T-helper 1 cell treated with Interleukin-12 subunit alpha and Interleukin-12 subunit beta and Interleukin-4 antibody, amounts not matched to agents 30 μg/mL and 1 μg/mL, for 36 hours (primary cell): ENCODE measurements at regions not wholly inside any gene's neighbourhood (a gene's known extent, or its start where the extent isn't known, plus 50 kb on each side); places are given as distances from the start of the nearest gene placed in this dataset.

ENCODE experiments used
- H3K27ac Mint-ChIP-seq: one replicate; pipeline ENCODE4 v1.8.0; 2021; ENCODE audit warnings: mild to moderate bottlenecking, mixed read lengths
- H3K27me3 Mint-ChIP-seq: one replicate; pipeline ENCODE4 v1.8.0; 2021; ENCODE audit warnings: low read depth, mixed read lengths
- H3K36me3 Mint-ChIP-seq: one replicate; pipeline ENCODE4 v1.8.0; 2021; ENCODE audit warnings: low read depth, mixed read lengths
- H3K4me1 Mint-ChIP-seq: one replicate; pipeline ENCODE4 v1.8.0; 2021; ENCODE audit warnings: low read depth, mixed read lengths
- H3K4me3 Mint-ChIP-seq: one replicate; pipeline ENCODE4 v1.8.0; 2021; ENCODE audit warnings: mild to moderate bottlenecking, moderate library complexity, mixed read lengths
- H3K9me3 Mint-ChIP-seq: one replicate; pipeline ENCODE4 v1.8.0; 2021; ENCODE audit warnings: mixed read lengths

DNA sequence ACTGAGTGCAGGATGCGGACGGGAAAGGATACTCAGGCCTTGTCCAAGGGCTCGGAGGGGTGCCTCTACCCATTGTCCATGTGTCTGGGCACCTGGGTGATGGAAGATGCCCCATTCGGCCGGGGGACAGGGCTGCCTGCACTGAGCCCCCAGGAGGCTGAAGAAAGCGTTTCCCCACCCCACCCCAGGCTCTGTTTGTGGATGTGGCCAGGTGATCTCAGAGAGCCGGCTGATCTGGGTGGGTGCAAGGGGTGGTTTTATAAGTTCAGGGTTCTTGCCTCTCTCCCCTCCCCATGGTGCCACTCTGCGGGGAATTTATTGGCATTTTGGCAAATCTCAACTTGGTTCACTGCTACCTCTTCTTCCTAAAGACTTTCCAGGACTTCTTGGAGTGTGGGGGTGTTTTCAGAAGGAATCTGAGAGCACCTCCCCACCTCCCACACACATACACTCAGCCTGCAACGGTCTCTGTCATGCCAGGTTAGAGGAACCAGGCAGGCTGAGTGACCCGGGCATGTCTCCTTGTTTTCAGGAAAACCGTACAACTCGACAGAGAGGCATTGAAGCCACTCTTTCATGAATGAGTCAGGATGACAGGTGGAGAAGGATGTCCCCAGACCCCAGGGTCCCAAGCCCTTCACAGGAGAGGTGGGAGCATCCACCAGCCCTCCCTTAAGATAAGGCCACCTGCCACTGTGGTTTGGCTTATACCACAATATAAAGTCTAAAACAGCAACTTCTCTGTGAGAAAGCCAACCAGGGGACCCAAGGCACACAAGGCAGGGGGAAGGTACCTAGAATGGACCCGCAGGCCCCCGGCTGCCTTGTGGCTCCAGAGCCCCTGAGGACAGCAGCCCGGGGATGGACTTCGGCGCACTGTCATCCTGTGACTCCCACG is 174.9 kb downstream of the ETS2 start:
- Mint-ChIP-seq H3K9me3 (peaks cover 3% of the 10 kb centered on the region), H3K4me1 (peaks cover 40% of the 10 kb centered on the region), H3K4me3 (no peak overlapping the region), H3K36me3 (no peaks in the 10 kb centered on the region), H3K27ac (no peak overlapping the region), H3K27me3 (no peaks in the 10 kb centered on the region)

DNA sequence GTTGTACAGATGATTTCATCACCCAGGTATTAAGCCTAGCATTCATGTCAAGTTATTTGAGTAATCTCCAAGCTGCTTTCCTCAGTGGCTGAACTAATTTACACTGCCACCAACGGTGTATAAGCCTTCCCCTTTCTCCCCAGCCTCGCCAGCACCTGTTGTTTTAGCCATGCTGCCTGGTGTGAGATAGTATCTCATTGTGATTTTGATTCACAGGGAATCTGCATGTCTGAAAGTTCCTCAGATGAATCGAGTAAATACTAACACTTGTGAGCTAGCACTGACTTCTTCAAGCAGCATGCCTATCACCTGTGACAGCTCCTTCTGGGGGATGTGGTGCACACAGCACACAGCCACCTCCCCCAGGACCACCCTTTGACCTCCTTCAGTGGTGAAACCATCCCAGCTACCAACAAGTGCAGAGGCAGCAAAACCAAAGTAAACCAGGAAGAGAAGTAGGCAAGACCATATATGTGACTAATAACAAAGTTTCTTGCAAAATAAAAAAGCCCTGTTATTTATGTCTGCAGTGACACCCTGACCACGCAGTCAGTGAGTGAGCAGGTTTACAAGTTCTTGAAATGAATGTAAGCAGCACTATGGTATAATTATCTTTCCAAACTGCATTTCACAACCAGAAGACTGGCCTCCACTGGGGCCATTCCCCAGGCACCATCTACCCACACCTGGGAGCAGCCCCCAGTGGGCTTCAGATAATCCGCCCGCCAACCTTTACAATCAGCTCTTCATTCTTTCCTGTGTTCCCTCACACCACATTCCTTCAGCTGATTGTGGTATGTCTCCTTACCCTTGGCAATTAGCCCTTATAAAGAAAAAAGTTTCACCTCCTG is 173.8 kb downstream of the ETS2 start:
- Mint-ChIP-seq H3K9me3 (peaks cover 3% of the 10 kb centered on the region), H3K27ac (peak overlapping the region; percentile 43), H3K4me3 (no peak overlapping the region), H3K27me3 (no peaks in the 10 kb centered on the region), H3K4me1 (peaks cover 28% of the 10 kb centered on the region), H3K36me3 (no peaks in the 10 kb centered on the region)

DNA sequence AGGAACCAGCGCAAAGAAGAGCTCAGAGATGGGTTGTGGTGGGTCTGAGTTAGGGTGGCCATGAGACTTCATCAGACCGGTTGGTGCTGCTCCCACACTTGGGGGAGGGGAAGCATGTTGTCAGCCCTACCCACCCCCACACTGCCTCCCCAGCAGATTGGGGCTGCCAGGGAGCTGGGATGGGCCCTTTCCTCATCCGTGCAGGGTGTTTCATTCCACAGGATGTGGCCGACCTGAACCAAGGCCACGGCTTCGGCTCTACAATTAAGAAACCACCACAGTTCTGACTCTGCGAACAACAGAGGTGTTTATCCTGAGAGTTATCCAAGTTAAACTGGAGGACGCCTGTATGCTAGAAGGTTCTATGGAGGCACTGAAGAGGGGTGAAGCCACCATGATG is 171.2 kb downstream of the ETS2 start:
- Mint-ChIP-seq H3K27me3 (no peaks in the 10 kb centered on the region), H3K36me3 (no peaks in the 10 kb centered on the region), H3K4me3 (no peak overlapping the region), H3K9me3 (no peaks in the 10 kb centered on the region), H3K4me1 (peaks cover 22% of the 10 kb centered on the region), H3K27ac (no peak overlapping the region)

DNA sequence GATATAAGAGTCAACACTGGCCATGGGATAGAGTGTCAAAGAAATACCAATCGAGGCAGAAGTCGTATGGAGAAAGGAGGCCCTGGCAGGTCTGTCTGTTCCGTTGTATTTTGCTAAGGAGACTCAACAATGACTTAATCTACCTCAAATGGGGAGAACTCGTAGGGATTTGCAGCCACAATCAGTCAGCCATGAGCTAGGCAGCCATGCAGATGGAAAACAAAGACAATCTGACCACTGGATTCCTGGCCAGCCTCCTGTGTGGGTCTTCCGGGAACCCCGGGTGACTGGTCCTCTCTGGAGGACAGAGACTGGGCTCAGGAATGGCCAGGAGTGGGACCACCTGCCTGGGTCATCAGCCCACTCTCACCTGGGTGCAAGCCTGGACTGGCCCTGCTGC is 167.8 kb downstream of the ETS2 start:
- H3K36me3 Mint-ChIP-seq, result no peaks in the 10 kb centered on the region
- peaks cover 2% of the 10 kb centered on the region for H3K4me1 Mint-ChIP-seq
- H3K27ac Mint-ChIP-seq, result no peak overlapping the region
- H3K4me3 Mint-ChIP-seq, result no peak overlapping the region
- no peaks in the 10 kb centered on the region for H3K9me3 Mint-ChIP-seq
- H3K27me3 Mint-ChIP-seq, result no peaks in the 10 kb centered on the region

DNA sequence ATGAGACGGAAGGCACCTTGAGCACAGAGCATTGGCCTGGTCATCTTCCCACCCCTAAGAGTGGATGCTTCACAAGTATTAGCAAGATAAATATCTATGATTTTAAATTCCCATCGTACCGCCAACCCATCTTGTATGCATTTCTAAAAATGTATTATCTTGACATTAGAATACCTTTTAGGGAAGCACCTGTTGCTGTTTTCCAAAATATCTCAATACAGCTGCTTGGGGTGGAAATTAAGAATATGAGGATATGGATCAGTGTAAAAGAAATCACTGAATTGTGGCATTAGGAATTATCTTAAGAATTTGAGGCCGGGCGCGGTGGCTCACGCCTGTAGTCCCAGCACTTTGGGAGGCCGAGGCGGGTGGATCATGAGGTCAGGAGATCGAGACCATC is 166.3 kb downstream of the ETS2 start:
- Mint-ChIP-seq H3K27me3 (no peaks in the 10 kb centered on the region), H3K36me3 (no peaks in the 10 kb centered on the region), H3K4me3 (no peak overlapping the region), H3K4me1 (peaks cover 4% of the 10 kb centered on the region), H3K27ac (no peak overlapping the region), H3K9me3 (no peaks in the 10 kb centered on the region)

DNA sequence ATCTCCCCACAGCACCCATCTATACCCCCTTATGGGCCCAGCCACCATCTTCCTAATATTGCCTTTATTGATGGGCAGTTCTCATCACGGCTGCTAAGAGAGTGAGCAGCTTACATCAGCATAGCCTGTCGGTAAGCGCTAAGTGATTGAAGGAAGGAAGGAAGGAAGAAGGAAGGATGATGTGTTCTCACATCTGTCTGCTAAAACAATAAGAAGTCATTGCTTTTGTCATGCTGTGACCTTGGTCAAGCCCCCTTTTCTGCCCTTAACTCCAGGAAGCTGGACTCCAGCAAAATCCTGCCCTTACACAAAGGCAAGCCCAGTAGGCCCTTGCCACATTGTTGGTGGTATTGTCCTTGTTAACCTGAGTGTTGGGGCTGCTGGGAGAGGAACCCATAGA is 165.0 kb downstream of the ETS2 start:
- Mint-ChIP-seq H3K9me3 (no peaks in the 10 kb centered on the region), H3K4me1 (peaks cover 4% of the 10 kb centered on the region), H3K4me3 (no peak overlapping the region), H3K27ac (no peak overlapping the region), H3K27me3 (no peaks in the 10 kb centered on the region), H3K36me3 (no peaks in the 10 kb centered on the region)

DNA sequence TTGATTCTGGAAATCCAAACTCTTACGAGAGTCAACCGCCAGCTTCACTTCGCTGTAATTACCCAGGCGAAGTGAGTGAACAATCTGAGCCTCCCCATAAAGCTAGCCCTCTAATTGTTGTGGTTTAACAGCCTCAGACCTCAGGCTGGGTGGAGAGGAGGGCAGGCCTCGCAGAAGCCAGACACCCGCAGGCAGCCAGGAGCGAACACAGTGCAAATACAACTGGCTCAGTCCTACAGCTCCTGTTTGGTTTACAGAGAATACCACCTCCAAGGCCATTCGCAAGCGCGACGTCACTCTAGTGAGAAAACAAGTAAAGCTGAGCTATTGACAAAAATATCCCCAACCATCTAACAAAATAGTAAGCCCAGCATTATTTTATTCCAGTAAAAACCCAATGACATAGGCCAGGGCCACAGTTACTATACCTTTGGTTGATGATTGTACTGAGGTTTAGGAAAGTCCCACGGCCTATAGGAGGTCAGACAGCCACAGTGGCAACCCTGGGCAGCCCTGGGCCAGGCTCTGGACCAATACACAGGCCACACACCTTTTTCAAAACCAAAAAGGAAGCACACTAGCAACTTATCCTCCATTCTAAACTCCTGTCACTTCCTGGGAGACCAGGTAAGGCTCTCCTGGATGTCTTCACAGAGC is 163.3 kb downstream of the ETS2 start:
- Mint-ChIP-seq H3K36me3 (no peaks in the 10 kb centered on the region), H3K4me1 (peaks cover 4% of the 10 kb centered on the region), H3K9me3 (peaks cover 4% of the 10 kb centered on the region), H3K4me3 (no peak overlapping the region), H3K27ac (no peak overlapping the region), H3K27me3 (no peaks in the 10 kb centered on the region)

DNA sequence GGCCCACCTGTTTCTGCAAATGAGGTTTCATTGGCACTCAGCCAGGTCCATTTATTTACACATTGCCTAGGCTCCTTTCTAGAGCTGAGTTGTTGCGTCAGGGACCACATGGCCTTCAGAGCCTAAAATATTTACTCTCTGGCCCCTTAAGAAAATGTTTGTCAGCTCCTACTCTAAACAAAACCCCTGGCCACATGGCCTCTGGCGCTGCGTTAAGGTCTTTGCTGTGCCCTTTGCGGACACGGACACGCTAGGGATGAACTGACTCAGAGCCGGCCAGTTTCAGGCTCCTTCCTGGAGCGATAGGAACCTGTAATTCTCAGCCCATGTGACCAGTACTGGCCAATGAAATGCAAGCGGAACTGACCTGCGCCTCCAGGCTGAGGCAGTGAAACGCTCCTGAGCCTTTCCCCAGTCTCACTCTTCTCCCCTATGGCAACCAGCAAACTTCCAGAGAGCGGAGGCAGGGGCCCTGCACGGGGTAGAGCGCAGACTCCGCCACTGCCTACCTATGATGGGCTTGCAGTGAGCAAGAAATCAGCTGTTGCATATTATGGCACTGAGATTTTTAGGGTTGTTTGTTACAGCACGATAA is 160.3 kb downstream of the ETS2 start:
- Mint-ChIP-seq H3K27ac (no peak overlapping the region), H3K4me3 (no peak overlapping the region), H3K4me1 (peaks cover 4% of the 10 kb centered on the region)

DNA sequence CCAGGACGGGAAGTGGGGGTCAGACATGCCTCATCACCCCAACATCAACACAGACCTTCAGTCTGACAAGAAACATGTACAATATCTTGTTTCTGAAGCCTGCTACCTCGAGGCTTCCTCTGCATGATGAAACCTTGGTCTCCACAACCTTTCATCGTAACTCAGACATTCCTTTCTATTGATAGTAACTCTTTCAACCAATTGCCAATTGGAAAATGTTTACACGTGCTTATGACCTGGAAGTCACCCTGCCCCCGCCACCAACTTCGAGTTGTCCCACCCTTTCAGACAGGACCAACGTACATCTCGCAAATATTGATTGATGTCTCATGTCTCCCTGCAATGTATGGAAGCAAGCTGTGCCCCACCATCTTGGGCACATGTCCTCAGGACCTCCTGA is 159.5 kb downstream of the ETS2 start:
- no peak overlapping the region for H3K27ac Mint-ChIP-seq
- H3K36me3 Mint-ChIP-seq, result peaks cover 5% of the 10 kb centered on the region
- peaks cover 17% of the 10 kb centered on the region for H3K9me3 Mint-ChIP-seq
- H3K4me1 Mint-ChIP-seq, result peaks cover 4% of the 10 kb centered on the region
- no peak overlapping the region for H3K4me3 Mint-ChIP-seq
- no peaks in the 10 kb centered on the region for H3K27me3 Mint-ChIP-seq

More for the DNA sequence above, 160.3 kb downstream of the ETS2 start:
- H3K27me3 Mint-ChIP-seq, result no peaks in the 10 kb centered on the region
- H3K36me3 Mint-ChIP-seq, result peaks cover 5% of the 10 kb centered on the region
- H3K9me3 Mint-ChIP-seq, result peaks cover 17% of the 10 kb centered on the region

DNA sequence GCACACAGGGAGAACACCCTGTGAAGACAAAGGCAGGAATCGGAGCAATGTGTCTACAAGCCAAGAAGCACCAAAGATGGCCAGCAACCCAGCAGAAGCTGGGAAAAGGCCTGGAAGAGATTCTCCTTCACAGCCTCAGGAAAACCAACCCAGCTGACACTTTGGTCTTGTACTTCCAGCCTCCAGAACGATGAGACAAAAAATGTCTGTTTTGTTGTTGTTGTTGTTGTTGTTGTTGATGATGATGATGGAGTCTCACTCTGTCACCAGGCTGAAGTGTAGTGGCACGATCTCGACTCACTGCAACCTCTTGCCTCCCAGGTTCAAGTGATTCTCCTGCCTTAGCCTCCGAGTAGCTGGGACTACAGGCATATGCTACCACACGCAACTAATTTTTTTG is 157.3 kb downstream of the ETS2 start:
- H3K27me3 Mint-ChIP-seq, result no peaks in the 10 kb centered on the region
- H3K4me1 Mint-ChIP-seq, result peaks cover 16% of the 10 kb centered on the region
- H3K36me3 Mint-ChIP-seq, result peaks cover 5% of the 10 kb centered on the region
- no peak overlapping the region for H3K27ac Mint-ChIP-seq
- no peak overlapping the region for H3K4me3 Mint-ChIP-seq
- peaks cover 17% of the 10 kb centered on the region for H3K9me3 Mint-ChIP-seq

DNA sequence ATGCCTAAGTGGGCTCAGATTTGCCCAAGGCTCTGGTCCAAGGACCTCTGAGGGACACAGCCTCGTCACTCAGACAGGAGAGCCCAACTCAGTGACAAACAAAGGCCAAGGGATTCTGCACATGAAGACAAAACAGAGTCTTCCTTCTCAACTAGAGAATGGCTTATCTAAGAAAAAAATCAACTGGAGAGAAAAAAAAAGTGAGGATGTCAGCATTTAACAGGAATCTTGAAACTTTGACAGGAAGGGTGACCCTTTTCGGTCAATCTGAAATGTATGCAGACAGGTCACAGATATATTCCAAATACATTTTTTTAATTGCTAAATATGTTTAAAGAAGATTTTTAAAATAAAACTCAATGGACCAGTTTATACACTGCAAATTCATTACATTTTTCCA is 154.5 kb downstream of the ETS2 start:
- Mint-ChIP-seq H3K4me3 (no peak overlapping the region), H3K27me3 (no peaks in the 10 kb centered on the region), H3K9me3 (peaks cover 17% of the 10 kb centered on the region), H3K27ac (peak overlapping the region; percentile 39), H3K4me1 (peaks cover 22% of the 10 kb centered on the region), H3K36me3 (peaks cover 5% of the 10 kb centered on the region)

DNA sequence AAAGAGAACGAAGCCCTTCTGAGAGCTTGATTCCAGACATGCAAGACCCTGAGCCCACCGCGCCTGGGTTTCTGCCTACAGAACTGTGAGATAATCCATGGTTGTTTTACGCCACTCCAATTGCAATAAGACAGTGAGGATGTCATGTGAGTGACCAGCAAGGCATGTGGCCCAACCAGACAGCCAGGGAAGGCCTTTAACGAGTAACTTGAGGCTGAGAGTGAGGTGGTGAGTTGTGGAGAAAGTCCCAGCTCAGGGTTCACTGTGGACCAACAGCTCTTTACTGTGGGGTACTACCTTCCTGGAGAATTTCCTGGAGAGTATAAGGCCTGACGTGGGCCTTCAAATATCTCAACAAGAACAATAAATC is 153.9 kb downstream of the ETS2 start:
- Mint-ChIP-seq H3K4me3 (no peak overlapping the region), H3K27me3 (no peaks in the 10 kb centered on the region), H3K4me1 (peaks cover 22% of the 10 kb centered on the region), H3K9me3 (peaks cover 16% of the 10 kb centered on the region), H3K27ac (peak overlapping the region; percentile 90), H3K36me3 (peaks cover 5% of the 10 kb centered on the region)

DNA sequence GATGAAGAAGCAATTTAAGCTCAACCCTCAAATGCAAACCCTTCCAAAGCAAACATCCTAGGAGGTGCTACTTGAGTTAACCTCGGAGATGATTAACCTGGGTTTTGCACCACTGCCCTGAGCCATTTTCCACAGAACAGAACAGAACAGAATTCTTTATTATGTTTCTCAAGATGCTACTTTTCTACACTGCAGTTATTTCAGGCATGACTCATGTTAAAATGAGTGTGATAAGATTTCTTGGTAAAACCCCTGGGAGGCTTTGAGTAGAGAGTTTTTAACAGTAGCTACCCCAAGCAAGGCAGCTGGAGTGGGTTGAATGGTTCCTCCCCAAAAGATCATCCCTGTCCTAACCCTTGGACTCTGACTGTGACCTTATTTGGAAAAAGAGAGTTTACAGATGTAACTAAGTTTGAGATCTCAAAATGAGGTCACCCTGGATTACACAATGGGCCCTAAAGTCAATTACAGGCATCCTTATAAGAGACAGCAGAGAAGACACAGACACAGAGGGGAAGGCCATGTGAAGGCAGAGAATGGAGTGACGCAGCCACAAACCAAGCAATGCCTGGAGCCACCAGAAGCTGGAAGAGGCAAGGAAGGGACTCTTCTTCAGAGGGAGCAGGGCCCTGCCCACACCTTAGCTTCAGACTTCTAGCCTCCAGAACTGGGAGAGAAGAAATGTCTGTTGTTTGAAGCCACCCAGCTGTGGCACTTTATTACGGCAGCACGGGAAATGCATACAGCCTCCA is 153.4 kb downstream of the ETS2 start:
- Mint-ChIP-seq H3K4me1 (peaks cover 22% of the 10 kb centered on the region), H3K9me3 (peaks cover 13% of the 10 kb centered on the region), H3K27me3 (no peaks in the 10 kb centered on the region), H3K36me3 (peaks cover 5% of the 10 kb centered on the region), H3K4me3 (peak overlapping the region; percentile 1), H3K27ac (peak overlapping the region; percentile 90)

DNA sequence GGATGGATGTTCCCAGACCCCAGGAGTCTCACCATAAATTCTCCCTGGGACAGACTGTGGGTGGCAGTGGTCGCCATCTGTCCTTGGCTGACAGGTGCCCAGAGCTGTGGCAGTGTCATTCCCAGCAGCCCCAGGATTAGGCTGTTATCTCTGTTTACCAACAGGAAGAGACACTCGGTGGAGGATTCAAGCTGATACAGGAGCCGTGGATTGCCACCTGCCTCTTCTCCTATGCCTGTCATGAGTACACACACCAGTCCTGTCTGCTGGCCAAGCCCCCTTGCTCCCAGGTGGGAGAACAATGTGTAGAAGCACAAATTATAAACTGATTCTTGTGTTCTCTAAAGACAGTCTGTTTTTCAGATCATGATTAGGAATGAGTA is 152.6 kb downstream of the ETS2 start:
- H3K36me3 Mint-ChIP-seq, result peaks cover 5% of the 10 kb centered on the region
- H3K27ac Mint-ChIP-seq, result peak overlapping the region; percentile 57
- H3K9me3 Mint-ChIP-seq, result peaks cover 13% of the 10 kb centered on the region
- H3K4me3 Mint-ChIP-seq, result no peak overlapping the region
- peaks cover 3% of the 10 kb centered on the region for H3K27me3 Mint-ChIP-seq
- H3K4me1 Mint-ChIP-seq, result peaks cover 22% of the 10 kb centered on the region
